PC-9 (cell line): ENCODE measurements at regions not wholly inside any gene's neighbourhood (a gene's known extent, or its start where the extent isn't known, plus 50 kb on each side); places are given as distances from the start of the nearest gene placed in this dataset.

Experiments
- BruUV-seq: library from RNA; stranded (reverse); fragments of 400-500 nt; replicated peaks from 2 replicates; lab custom pipeline; 2021; lab: Mats Ljungman, UMichigan
- CTCF ChIA-PET: fragments of 300-600 bp; sonication (Branson Sonifier 250); formaldehyde crosslinking; loops from one replicate; lab custom pipeline; 2022; ENCODE audit warnings: antibody characterized with exemption; lab: Charles Lee
- POLR2A ChIA-PET: fragments of 300-600 bp; sonication (Branson Sonifier 250); formaldehyde crosslinking; loops from one replicate; lab custom pipeline; 2022; ENCODE audit warnings: antibody characterized with exemption; ENCODE audit not compliant: unreplicated experiment; lab: Charles Lee
- DNase-seq, 2 experiments: peaks; one replicate each; pipeline versions ENCODE4 v3.0.0 to v3.0.0-alpha.2; 2015 to 2022; ENCODE audit warnings: mixed read lengths in 1 of 2
- H2AFZ ChIP-seq: fragments of 200-600 bp; sonication (generic); 2 replicates; pipeline ENCODE4 v1.8.1; 2017; ENCODE audit warnings: antibody characterized with exemption
- H3F3A ChIP-seq: fragments of 200-600 bp; sonication (generic); 2 replicates; pipeline ENCODE4 v1.8.1; 2017; ENCODE audit warnings: antibody characterized with exemption, mild to moderate bottlenecking, low read depth; ENCODE audit not compliant: insufficient read depth
- H3K27ac ChIP-seq: fragments of 200-600 bp; sonication (generic); 2 replicates; pipeline ENCODE4 v1.6.1; 2016; ENCODE audit warnings: mixed run types
- H3K27me3 ChIP-seq: fragments of 200-600 bp; sonication (generic); 2 replicates; pipeline ENCODE4 v1.6.1; 2016; ENCODE audit warnings: low read depth, mixed run types; ENCODE audit not compliant: insufficient read depth
- H3K36me3 ChIP-seq: fragments of 200-600 bp; sonication (generic); 2 replicates; pipeline ENCODE4 v1.6.1; 2016; ENCODE audit warnings: low read depth, mixed run types
- H3K4me1 ChIP-seq: fragments of 200-600 bp; sonication (generic); replicated peaks from 2 replicates; pipeline ENCODE4 v1.6.1; 2016; ENCODE audit warnings: mixed run types; ENCODE audit not compliant: insufficient read depth
- H3K4me2 ChIP-seq: fragments of 200-600 bp; sonication (generic); 2 replicates; pipeline ENCODE4 v1.6.1; 2017; ENCODE audit warnings: mixed run types
- H3K4me3 ChIP-seq: fragments of 200-600 bp; sonication (generic); 2 replicates; pipeline ENCODE4 v1.6.1; 2016; ENCODE audit warnings: mixed run types
- H3K79me2 ChIP-seq: fragments of 200-600 bp; sonication (generic); 2 replicates; pipeline ENCODE4 v1.6.1; 2017; ENCODE audit warnings: low read depth, mixed run types
- H3K9me2 ChIP-seq: fragments of 200-600 bp; sonication (generic); 2 replicates; pipeline ENCODE4 v1.8.1; 2017; ENCODE audit warnings: mild to moderate bottlenecking; ENCODE audit not compliant: insufficient read depth
- H3K9me3 ChIP-seq: fragments of 200-600 bp; sonication (generic); 2 replicates; pipeline ENCODE4 v1.8.1; 2016; ENCODE audit warnings: low read depth; ENCODE audit not compliant: insufficient read depth
- H4K20me1 ChIP-seq: fragments of 200-600 bp; sonication (generic); 2 replicates; pipeline ENCODE4 v1.8.1; 2017; ENCODE audit not compliant: insufficient read depth
- CTCF ChIP-seq: fragments of 200-600 bp; sonication (generic); conservative IDR thresholded peaks from 2 replicates; pipeline ENCODE4 v1.6.1; 2017; ENCODE audit warnings: mixed run types, antibody characterized with exemption, mild to moderate bottlenecking, moderate library complexity
- EZH2 ChIP-seq: fragments of 200-600 bp; sonication (generic); IDR thresholded peaks from 2 replicates; pipeline ENCODE4 v1.8.0; 2017; ENCODE audit warnings: antibody characterized with exemption, low read depth
- intact Hi-C: fragments of 100-400 bp; cut with micrococcal nuclease; formaldehyde crosslinking; loops from one replicate; pipeline ENCODE4 v1.10.0; 2022; ENCODE audit not compliant: unreplicated experiment

GRCh38 chr5:173693670-173694069 is 77.2 kb upstream of the BOD1 start:
- no peaks in the 10 kb centered on the region for H3K9me3 ChIP-seq
- H3K4me1 ChIP-seq, result no peaks in the 10 kb centered on the region
- no TSS peak for BruUV-seq
- H4K20me1 ChIP-seq, result no peaks in the 10 kb centered on the region
- H3K4me2 ChIP-seq, result no peak overlapping the region
- ChIA-PET POLR2A (no interaction called here), CTCF (no interaction called here)
- no peak for DNase-seq
- H3K9me2 ChIP-seq, result no peaks in the 10 kb centered on the region
- no peak for TF ChIP-seq CTCF
- no peak for TF ChIP-seq EZH2
- no peak overlapping the region for H3K4me3 ChIP-seq
- H2AFZ ChIP-seq, result no peak overlapping the region
- H3K36me3 ChIP-seq, result no peaks in the 10 kb centered on the region
- H3F3A ChIP-seq, result no peaks in the 10 kb centered on the region
- H3K27ac ChIP-seq, result no peak overlapping the region
- intact Hi-C loops, result no loop called here
- no peaks in the 10 kb centered on the region for H3K27me3 ChIP-seq
- H3K79me2 ChIP-seq, result no peaks in the 10 kb centered on the region

GRCh38 chr5:173696216-173696615 is 79.8 kb upstream of the BOD1 start:
- Histone ChIP-seq H3F3A (no peaks in the 10 kb centered on the region), H3K4me2 (no peak overlapping the region), H3K27me3 (no peaks in the 10 kb centered on the region), H3K4me1 (no peaks in the 10 kb centered on the region), H3K27ac (no peak overlapping the region), H4K20me1 (no peaks in the 10 kb centered on the region), H3K9me2 (no peaks in the 10 kb centered on the region), H2AFZ (no peak overlapping the region), H3K79me2 (no peaks in the 10 kb centered on the region), H3K9me3 (no peaks in the 10 kb centered on the region), H3K36me3 (no peaks in the 10 kb centered on the region), H3K4me3 (no peak overlapping the region)
- no TSS peak for BruUV-seq
- DNase-seq, result no peak
- ChIA-PET POLR2A (no interaction called here), CTCF (no interaction called here)
- intact Hi-C loops, result no loop called here
- TF ChIP-seq CTCF, result no peak
- TF ChIP-seq EZH2, result no peak

DNA sequence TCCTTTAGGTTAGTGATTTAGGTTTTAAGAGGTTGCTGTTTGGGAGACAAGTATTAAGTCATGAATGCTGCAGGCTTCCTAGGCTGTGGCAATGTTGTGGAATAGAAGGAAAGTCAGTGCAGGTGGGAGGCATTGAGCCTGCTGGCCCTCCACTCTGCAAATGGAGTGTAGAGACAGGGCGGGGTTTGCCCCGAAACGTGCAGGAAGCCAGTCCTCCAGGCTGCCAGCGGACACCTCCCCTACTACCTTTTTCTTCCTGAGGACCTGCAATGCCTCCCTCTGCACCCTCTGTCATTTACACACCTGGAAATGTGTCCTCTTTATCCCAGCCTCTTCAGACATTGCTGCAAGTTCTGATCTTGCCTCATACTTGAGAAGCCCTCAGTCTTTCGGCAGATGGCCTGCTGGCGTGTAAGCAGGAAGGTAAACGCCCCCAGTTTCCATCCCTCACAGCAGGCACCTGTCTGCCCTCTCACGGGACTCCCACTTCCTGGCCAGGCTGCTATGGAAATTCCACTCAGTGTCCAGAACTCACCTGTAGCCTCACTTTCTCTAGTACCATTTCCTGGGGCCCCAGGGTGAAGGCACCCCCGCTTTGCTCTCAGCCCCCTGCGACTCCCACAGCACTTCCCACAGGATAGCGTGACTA is 81.6 kb upstream of the BOD1 start:
- Histone ChIP-seq H3K36me3 (no peaks in the 10 kb centered on the region), H3K4me1 (no peaks in the 10 kb centered on the region), H3F3A (no peaks in the 10 kb centered on the region), H3K4me3 (no peak overlapping the region), H3K27me3 (no peaks in the 10 kb centered on the region), H3K4me2 (no peak overlapping the region), H4K20me1 (no peaks in the 10 kb centered on the region), H3K79me2 (no peaks in the 10 kb centered on the region), H3K9me3 (no peaks in the 10 kb centered on the region), H3K27ac (no peak overlapping the region), H3K9me2 (no peaks in the 10 kb centered on the region), H2AFZ (no peak overlapping the region)
- no peak for TF ChIP-seq CTCF
- TF ChIP-seq EZH2, result no peak
- ChIA-PET CTCF (interaction anchor here (0.6 kb wide), 1 partner anchor 182 kb away, joined by 7 read pairs; no protein-coding TSS in a partner anchor), POLR2A (no interaction called here)
- intact Hi-C loops, result no loop called here
- DNase-seq, result no peak
- no TSS peak for BruUV-seq
